GM12878 (cell line): ENCODE measurements at regions not wholly inside any gene's neighbourhood (a gene's known extent, or its start where the extent isn't known, plus 50 kb on each side); places are given as distances from the start of the nearest gene placed in this dataset.

Experiments
- BHLHE40 ChIP-seq, 2 experiments: fragments of 450-650 bp in 1 of 2; IDR thresholded peaks; 2 replicates each; pipeline ENCODE4 v1.6.1; 2011 to 2017; ENCODE audit warnings: low read depth in 2 of 2, borderline replicate concordance in 1 of 2, improper control_type of control experiment in 1 of 2, low read length in 1 of 2, mild to moderate bottlenecking in 1 of 2
- CTCF ChIP-seq, 3 experiments: IDR thresholded peaks in 2 of 3; conservative IDR thresholded peaks in 1 of 3; 2 replicates each; pipeline ENCODE4 v1.5.1; 2011; ENCODE audit warnings: low read depth in 3 of 3, low read length in 3 of 3, mild to moderate bottlenecking in 3 of 3, control low read depth in 2 of 3, moderate library complexity in 2 of 3, inconsistent platforms in 1 of 3, mixed read lengths in 1 of 3; ENCODE audit not compliant: control insufficient read depth in 2 of 3, insufficient read depth in 1 of 3; ENCODE audit errors: extremely low read depth in 1 of 3
- FOS ChIP-seq: IDR thresholded peaks from 3 replicates; pipeline ENCODE4 v1.6.1; 2011; ENCODE audit warnings: borderline replicate concordance; ENCODE audit not compliant: insufficient read length; ENCODE audit errors: extremely low read depth
- MYC ChIP-seq: IDR thresholded peaks from 2 replicates; pipeline ENCODE4 v1.6.1; 2011; ENCODE audit warnings: mild to moderate bottlenecking, low read length, moderate library complexity, inconsistent platforms; ENCODE audit not compliant: insufficient read depth, insufficient replicate concordance, insufficient read length, severe bottlenecking
- POLR2A ChIP-seq: IDR thresholded peaks from 2 replicates; pipeline ENCODE4 v1.6.1; 2011; ENCODE audit warnings: low read depth, mild to moderate bottlenecking, low read length
- POU2F2 ChIP-seq: IDR thresholded peaks from 3 replicates; pipeline ENCODE4 v1.6.1; 2011; ENCODE audit warnings: low read depth, mild to moderate bottlenecking, low read length, borderline replicate concordance
- RCOR1 ChIP-seq: conservative IDR thresholded peaks from 2 replicates; pipeline ENCODE4 v1.6.1; 2012; ENCODE audit warnings: low read depth, low read length, improper control_type of control experiment
- ZNF274 ChIP-seq: IDR thresholded peaks from one replicate; pipeline ENCODE4 v1.8.0; 2011; ENCODE audit not compliant: insufficient read length, insufficient read depth

DNA sequence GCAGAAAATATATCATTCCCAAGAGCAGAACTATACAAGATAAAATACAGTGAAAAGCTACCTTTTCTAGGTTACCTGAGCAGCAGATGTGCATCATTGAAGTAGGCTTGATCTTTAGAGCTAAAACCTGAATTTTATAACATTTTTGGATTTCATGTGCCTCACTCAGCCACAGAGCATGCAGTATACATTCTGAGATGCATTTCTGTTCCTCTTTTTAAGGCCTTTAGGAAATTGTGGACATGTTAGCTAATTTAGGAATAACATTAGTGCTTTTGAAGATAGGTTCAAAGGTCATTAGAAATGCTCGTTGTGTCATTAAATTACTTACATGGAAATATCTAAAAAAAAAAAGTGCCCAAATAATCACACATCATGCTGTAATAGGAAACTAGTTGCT is 230.6 kb upstream of the PDGFD start:
- TF ChIP-seq FOS (no peak), RCOR1 (no peak), ZNF274 (no peak), CTCF (IDR thresholded peaks at IDR 0.05 in 2 of 3, conservative IDR thresholded peaks at IDR 0.05 in 1 of 3; ENCODE audit: control insufficient read depth in 2 of 3, extremely low read depth in 1 of 3, insufficient read depth in 1 of 3, low read depth in 3 of 3, low read length in 3 of 3) (no peak), MYC (no peak), BHLHE40 (IDR thresholded peaks at IDR 0.05; ENCODE audit: borderline replicate concordance in 1 of 2, low read depth in 2 of 2, low read length in 1 of 2) (no peak), POLR2A (no peak), POU2F2 (no peak)
